K562 (cell line): ENCODE measurements at regions not wholly inside any gene's neighbourhood (a gene's known extent, or its start where the extent isn't known, plus 50 kb on each side); places are given as distances from the start of the nearest gene placed in this dataset.

Experiments
- ATAC-seq: fragments of 200-7000 bp; cut with Tn5 transposase; 3 replicates; pipeline ENCODE4 v1.9.1; 2020; ENCODE audit warnings: moderate library complexity
- BruUV-seq: library from RNA; stranded (reverse); fragments of 400-500 nt; replicated peaks from 2 replicates; lab custom pipeline; 2021; lab: Mats Ljungman, UMichigan
- CTCF ChIA-PET: fragments of 300-600 bp; formaldehyde crosslinking; extraction: SDS; loops from one replicate; lab custom pipeline; 2021; ENCODE audit warnings: low intra/inter-chr PET ratio; lab: Yijun Ruan, JAX
- POLR2A ChIA-PET: fragments of 300-600, 350-650 bp; sonication (Branson Sonifier 250); formaldehyde crosslinking; extraction: SDS; loops from one replicate; lab custom pipeline; 2021; ENCODE audit warnings: antibody characterized with exemption, inconsistent platforms; lab: Yijun Ruan, JAX
- DNase-seq, 4 experiments: peaks; one replicate each; pipeline versions ENCODE4 v3.0.0 to v3.0.0-alpha.2; 2011 to 2018; ENCODE audit warnings: low spot score in 3 of 4, mixed read lengths in 3 of 4; ENCODE audit errors: extremely low read depth in 1 of 4
- FAIRE-seq: peaks from 2 replicates; lab custom pipeline; 2011; peaks lifted over from hg19 to GRCh38; lab: Jason Lieb, UNC
- H2AFZ ChIP-seq: 2 replicates; pipeline ENCODE4 v1.6.0; 2011; ENCODE audit warnings: low read depth, low read length, control low read depth, inconsistent platforms
- H3K27ac ChIP-seq: fragments of 200-600 bp; 3 replicates; pipeline ENCODE4 v1.8.0; 2011; ENCODE audit warnings: low read depth, mild to moderate bottlenecking, control low read depth, inconsistent platforms, low read length, moderate library complexity, mixed read lengths; ENCODE audit errors: extremely low read depth
- H3K27me3 ChIP-seq, 2 experiments: fragments of 300-600 bp in 1 of 2; 2 replicates in 1 of 2; 3 replicates in 1 of 2; pipeline versions ENCODE4 v1.6.0 to v1.8.0; 2011; ENCODE audit warnings: inconsistent platforms in 2 of 2, low read length in 2 of 2, mild to moderate bottlenecking in 1 of 2, mixed read lengths in 1 of 2, moderate library complexity in 1 of 2; ENCODE audit not compliant: control insufficient read depth in 2 of 2, insufficient read depth in 2 of 2
- H3K36me3 ChIP-seq: fragments of 300-600 bp; 3 replicates; pipeline ENCODE4 v1.8.0; 2011; ENCODE audit warnings: mild to moderate bottlenecking, low read length, inconsistent platforms; ENCODE audit not compliant: control insufficient read depth, insufficient read depth
- H3K4me1 ChIP-seq, 2 experiments: fragments of 200-600 bp in 1 of 2; replicated peaks in 1 of 2; 2 replicates in 1 of 2; 3 replicates in 1 of 2; pipeline versions ENCODE4 v1.5.1 to v1.8.0; 2011; ENCODE audit warnings: inconsistent platforms in 2 of 2, low read length in 2 of 2, mild to moderate bottlenecking in 1 of 2, mixed read lengths in 1 of 2, moderate library complexity in 1 of 2; ENCODE audit not compliant: control insufficient read depth in 2 of 2, insufficient read depth in 2 of 2
- H3K4me2 ChIP-seq: 2 replicates; pipeline ENCODE4 v1.6.1; 2011; ENCODE audit warnings: low read length, control low read depth, inconsistent platforms, mixed read lengths; ENCODE audit not compliant: insufficient read depth
- H3K4me3 ChIP-seq: fragments of 200-600 bp; sonication (generic), shearing (Covaris generic); 2 replicates; pipeline ENCODE4 v1.5.1; 2016; ENCODE audit warnings: control low read depth, inconsistent platforms
- H3K79me2 ChIP-seq: fragments of 200-600 bp; 3 replicates; pipeline ENCODE4 v1.8.0; 2011; ENCODE audit warnings: low read length, inconsistent platforms; ENCODE audit not compliant: control insufficient read depth, insufficient read depth
- H3K9ac ChIP-seq, 2 experiments: 2 replicates each; pipeline versions ENCODE4 v1.6.0 to v1.6.1; 2011; ENCODE audit warnings: low read depth in 2 of 2, low read length in 2 of 2, control low read depth in 1 of 2, inconsistent platforms in 1 of 2, mild to moderate bottlenecking in 1 of 2, mixed read lengths in 1 of 2; ENCODE audit not compliant: insufficient read depth in 1 of 2
- H3K9me1 ChIP-seq: one replicate; pipeline ENCODE4 v1.6.0; 2011; ENCODE audit warnings: inconsistent platforms, mild to moderate bottlenecking, low read length, moderate library complexity; ENCODE audit not compliant: control insufficient read depth, insufficient read depth
- H3K9me3 ChIP-seq: replicated peaks from 2 replicates; pipeline ENCODE4 v1.5.1; 2011; ENCODE audit warnings: low read depth, low read length, inconsistent platforms; ENCODE audit not compliant: control insufficient read depth, insufficient read depth
- H4K20me1 ChIP-seq: replicated peaks from 2 replicates; pipeline ENCODE4 v1.6.1; 2011; ENCODE audit warnings: low read length, inconsistent platforms, mixed read lengths; ENCODE audit not compliant: control insufficient read depth, insufficient read depth
- CBFA2T2 ChIP-seq: fragments of 450-650 bp; conservative IDR thresholded peaks from 2 replicates; pipeline ENCODE4 v1.6.1; 2017; ENCODE audit warnings: mild to moderate bottlenecking
- CBFA2T3 ChIP-seq: fragments of 450-650 bp; IDR thresholded peaks from 2 replicates; pipeline ENCODE4 v1.6.1; 2017
- ELK3 ChIP-seq: fragments of 450-650 bp; formaldehyde crosslinking; IDR thresholded peaks from 2 replicates; pipeline ENCODE4 v1.4.0; 2020; ENCODE audit warnings: mild to moderate bottlenecking
- KLF13 ChIP-seq: fragments of 450-650 bp; IDR thresholded peaks from 2 replicates; pipeline ENCODE4 v1.6.1; 2016; ENCODE audit warnings: missing genetic modification characterization, low read depth, mild to moderate bottlenecking, missing compliant biosample characterization, moderate library complexity, borderline replicate concordance
- MBD2 ChIP-seq: sonication (generic); IDR thresholded peaks from 2 replicates; pipeline ENCODE4 v1.6.1; 2016; ENCODE audit warnings: low read depth, borderline replicate concordance
- NFRKB ChIP-seq: fragments of 450-650 bp; IDR thresholded peaks from 2 replicates; pipeline ENCODE4 v1.6.1; 2016; ENCODE audit warnings: low read depth
- POLR2H ChIP-seq: IDR thresholded peaks from 2 replicates; pipeline ENCODE4 v1.6.1; 2016; ENCODE audit warnings: missing genetic modification characterization, low read depth, mild to moderate bottlenecking, control low read depth, missing compliant biosample characterization, moderate library complexity
- POLR3G ChIP-seq: IDR thresholded peaks from 2 replicates; pipeline ENCODE4 v1.6.1; 2011; ENCODE audit not compliant: insufficient read length, insufficient replicate concordance; ENCODE audit errors: extremely low read depth
- RB1 ChIP-seq: fragments of 450-650 bp; IDR thresholded peaks from 2 replicates; pipeline ENCODE4 v1.6.1; 2017; ENCODE audit warnings: low read depth, mild to moderate bottlenecking
- SIRT6 ChIP-seq: IDR thresholded peaks from one replicate; pipeline ENCODE4 v1.6.1; 2012; ENCODE audit warnings: low read depth, mild to moderate bottlenecking, control low read depth, inconsistent platforms, low read length, moderate library complexity
- SRSF9 ChIP-seq: fragments of 200-400 bp; formaldehyde crosslinking; IDR thresholded peaks from 2 replicates; pipeline ENCODE4 v1.6.1; 2017; ENCODE audit warnings: low read depth, low read length, borderline replicate concordance
- STAT5B ChIP-seq: fragments of 250-450 bp; sonication (Bioruptor Pico); IDR thresholded peaks from 2 replicates; pipeline ENCODE4 v1.8.0; 2021; ENCODE audit warnings: mild to moderate bottlenecking, inconsistent platforms
- TAF9B ChIP-seq: fragments of 450-650 bp; IDR thresholded peaks from 2 replicates; pipeline ENCODE4 v1.6.1; 2018; ENCODE audit warnings: mild to moderate bottlenecking; ENCODE audit not compliant: partially characterized antibody
- TCFL5 ChIP-seq: fragments of 250-450 bp; sonication (Bioruptor Pico); conservative IDR thresholded peaks from 2 replicates; pipeline ENCODE4 v1.6.1; 2021; ENCODE audit warnings: mild to moderate bottlenecking, moderate library complexity, matching md5 sums
- TEAD1 ChIP-seq, 2 experiments: fragments of 450-650 bp in 1 of 2; sonication (generic) in 1 of 2; formaldehyde crosslinking; IDR thresholded peaks; 2 replicates each; pipeline versions ENCODE4 v1.4.0 to v1.8.0; 2020 to 2022; ENCODE audit warnings: mild to moderate bottlenecking in 2 of 2, missing genetic modification reagents in 1 of 2
- ZNF324 ChIP-seq: fragments of 250-450 bp; sonication (Bioruptor Pico); IDR thresholded peaks from 2 replicates; pipeline ENCODE4 v1.4.0; 2020; ENCODE audit warnings: mild to moderate bottlenecking
- ZNF384 ChIP-seq: IDR thresholded peaks from 2 replicates; pipeline ENCODE4 v1.6.1; 2012; ENCODE audit warnings: low read depth, low read length, improper control_type of control experiment
- ZNF740 ChIP-seq, 3 experiments: fragments of 200-800 bp in 1 of 3; sonication (Bioruptor generic) in 1 of 3; sonication (generic) in 1 of 3; formaldehyde crosslinking in 1 of 3; IDR thresholded peaks; 2 replicates each; pipeline versions ENCODE4 v1.6.1 to v1.8.0; 2016 to 2022; ENCODE audit warnings: mild to moderate bottlenecking in 2 of 3, missing compliant biosample characterization in 2 of 3, missing genetic modification characterization in 2 of 3, missing genetic modification reagents in 1 of 3
- ZNF830 ChIP-seq: fragments of 250-450 bp; sonication (Bioruptor Pico); IDR thresholded peaks from 2 replicates; pipeline ENCODE4 v1.5.0; 2021; ENCODE audit warnings: mild to moderate bottlenecking
- WGBS: fragments of 100-300 bp; shearing (Covaris generic); methylation state at CpG from one replicate; pipeline ENCODE4 v1.1.6; 2016; ENCODE audit warnings: low coverage, mixed read lengths; ENCODE audit not compliant: insufficient coverage; ENCODE audit errors: missing lambda C conversion rate; 5-methylcytosine and 5-hydroxymethylcytosine counted together
- in situ Hi-C: fragments of 300-500 bp; cut with MboI; formaldehyde crosslinking; loops from 4 replicates; pipeline ENCODE4 v1.15.0; 2018; ENCODE audit warnings: inconsistent platforms, mixed read lengths
- intact Hi-C: fragments of 100-400 bp; cut with micrococcal nuclease; formaldehyde crosslinking; loops from 2 replicates; pipeline ENCODE4 v1.14.2; 2022

- H3K27me3 ChIP-seq = no peaks in the 10 kb centered on the region
- POLR2A ChIA-PET = no interaction called here
- H3K9ac ChIP-seq = no peak overlapping the region
- no peaks in the 10 kb centered on the region for H3K4me1 ChIP-seq
- H3K36me3 ChIP-seq = no peaks in the 10 kb centered on the region
- CTCF ChIA-PET = no interaction called here
- WGBS = 0% methylated on average over 2 of the region's 2 CpGs
- H4K20me1 ChIP-seq = no peaks in the 10 kb centered on the region
- in situ Hi-C loops = no loop called here
- H2AFZ ChIP-seq = no peak overlapping the region
- no TSS peak for BruUV-seq
- TF ChIP-seq RB1 (no peak), TCFL5 (no peak), KLF13 (tag) (no peak), STAT5B (CRISPR knock-in tag) (no peak), ELK3 (CRISPR knock-in tag) (no peak), POLR2H (tag) (no peak), ZNF740 (CRISPR knock-in tag; IDR thresholded peaks at IDR 0.05) (no peak), ZNF740 (tag; IDR thresholded peaks at IDR 0.05) (no peak), NFRKB (no peak), POLR3G (no peak), ZNF830 (CRISPR knock-in tag) (no peak), TAF9B (no peak), ZNF384 (no peak), ZNF324 (no peak), TEAD1 (CRISPR knock-in tag; IDR thresholded peaks at IDR 0.05) (no peak), SRSF9 (no peak), SIRT6 (no peak), CBFA2T3 (no peak), MBD2 (no peak), CBFA2T2 (no peak)
- H3K4me2 ChIP-seq = no peak overlapping the region
- no peaks in the 10 kb centered on the region for H3K9me1 ChIP-seq
- H3K4me3 ChIP-seq = no peak overlapping the region
- ATAC-seq (no peak), DNase-seq (no peak), FAIRE-seq (no peak)
- intact Hi-C loops = no loop called here
- no peaks in the 10 kb centered on the region for H3K79me2 ChIP-seq
- H3K27ac ChIP-seq = no peak overlapping the region
- no peaks in the 10 kb centered on the region for H3K9me3 ChIP-seq
Measured at GRCh38 chr20:39879296-39879695, 809.7 kb downstream of the MAFB start.
